Stimulated activated CD4-positive, alpha-beta T cell treated with anti-CD3 and anti-CD28 coated beads, Interleukin-1b, Interleukin-23, amount 100 ng/mL, for 48 hours (primary cell): ENCODE measurements at regions not wholly inside any gene's neighbourhood (a gene's known extent, or its start where the extent isn't known, plus 50 kb on each side); places are given as distances from the start of the nearest gene placed in this dataset.
"Not testable (repeated sequence)": the region's sequence is repeated elsewhere in the genome, so short reads cannot be mapped to it uniquely, and the experiment has no call there.

Experiments
- DNase-seq: peaks from one replicate; pipeline ENCODE4 v3.0.0-alpha.2; 2020

DNA sequence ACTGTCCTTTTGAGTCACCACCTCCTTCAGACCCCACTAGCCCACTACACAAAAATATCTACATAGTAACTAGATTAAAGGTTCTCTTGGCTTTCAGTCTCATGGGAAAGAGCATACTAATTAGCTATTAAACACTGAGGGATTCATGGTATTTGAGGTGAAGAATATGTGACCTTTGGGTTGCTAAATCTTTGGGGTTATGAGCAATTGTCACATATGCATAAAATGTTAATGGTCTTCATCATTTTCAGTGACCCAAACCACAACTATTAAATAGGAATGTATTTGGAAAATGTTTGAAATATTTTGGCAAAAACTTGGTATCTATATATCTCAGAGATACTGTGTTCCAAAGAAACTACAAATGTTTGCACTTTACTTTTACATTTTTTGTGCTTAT is 365.1 kb downstream of the MAGEB5 start:
- DNase-seq = no peak

DNA sequence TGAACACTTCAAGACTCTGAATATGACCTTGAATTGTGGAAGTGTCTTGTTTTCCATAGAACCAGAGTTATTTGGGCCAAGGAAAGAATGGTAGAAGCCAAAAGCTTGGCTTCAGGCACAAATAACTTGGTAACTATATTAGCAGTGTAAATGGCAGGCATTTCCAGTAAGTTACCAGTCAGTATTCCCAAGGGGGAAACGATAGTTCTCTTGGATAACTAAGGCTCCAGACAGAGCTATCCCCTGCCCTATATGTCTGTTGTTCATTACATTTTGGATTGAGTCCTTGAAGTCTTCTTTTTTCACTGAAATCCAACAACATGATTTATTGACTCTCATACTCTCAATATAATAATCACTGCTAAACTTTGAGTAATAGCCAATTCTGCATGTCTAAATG is 364.1 kb downstream of the MAGEB5 start:
- DNase-seq = no peak

- no peak for DNase-seq
Measured at GRCh38 chrX:26574234-26574633, 358.3 kb downstream of the MAGEB5 start.

DNA sequence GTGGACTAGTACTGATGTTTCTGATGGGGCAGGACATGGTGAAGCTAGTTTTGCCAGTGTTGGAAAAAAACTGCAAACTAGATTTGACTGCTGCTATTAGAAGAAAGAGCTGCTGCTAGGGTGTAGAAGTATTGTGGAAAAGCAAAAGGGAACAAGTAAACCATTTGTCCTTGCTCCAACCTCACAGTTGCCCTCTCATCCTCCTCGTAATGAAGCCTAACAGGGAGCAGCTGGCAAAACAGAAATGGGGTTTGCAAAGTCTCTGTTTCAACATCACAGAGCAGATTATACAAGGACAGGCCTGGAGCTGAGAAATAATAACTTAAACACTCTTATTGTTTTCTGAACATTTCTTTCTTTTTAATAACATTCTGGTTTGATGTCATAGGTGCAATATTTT is 346.2 kb downstream of the MAGEB5 start:
- DNase-seq = no peak

DNA sequence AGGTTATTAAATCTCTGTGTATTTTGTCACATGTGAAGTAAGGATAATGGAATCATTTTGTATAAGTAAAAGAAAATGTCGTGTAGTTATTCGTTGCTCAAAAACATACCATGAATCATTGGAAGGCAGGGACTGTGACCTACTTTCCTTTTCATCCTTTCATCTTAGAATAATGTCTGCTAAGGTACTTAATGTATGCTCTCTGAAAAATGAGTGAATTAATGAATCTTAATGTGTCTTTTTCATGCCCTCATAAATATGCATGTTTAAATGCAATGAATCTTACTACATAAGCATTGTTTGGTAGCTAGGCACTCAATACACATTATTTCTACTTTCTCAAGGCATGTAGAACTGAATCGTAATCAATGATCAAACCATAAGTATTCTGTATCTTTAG is 343.9 kb downstream of the MAGEB5 start:
- DNase-seq = no peak

DNA sequence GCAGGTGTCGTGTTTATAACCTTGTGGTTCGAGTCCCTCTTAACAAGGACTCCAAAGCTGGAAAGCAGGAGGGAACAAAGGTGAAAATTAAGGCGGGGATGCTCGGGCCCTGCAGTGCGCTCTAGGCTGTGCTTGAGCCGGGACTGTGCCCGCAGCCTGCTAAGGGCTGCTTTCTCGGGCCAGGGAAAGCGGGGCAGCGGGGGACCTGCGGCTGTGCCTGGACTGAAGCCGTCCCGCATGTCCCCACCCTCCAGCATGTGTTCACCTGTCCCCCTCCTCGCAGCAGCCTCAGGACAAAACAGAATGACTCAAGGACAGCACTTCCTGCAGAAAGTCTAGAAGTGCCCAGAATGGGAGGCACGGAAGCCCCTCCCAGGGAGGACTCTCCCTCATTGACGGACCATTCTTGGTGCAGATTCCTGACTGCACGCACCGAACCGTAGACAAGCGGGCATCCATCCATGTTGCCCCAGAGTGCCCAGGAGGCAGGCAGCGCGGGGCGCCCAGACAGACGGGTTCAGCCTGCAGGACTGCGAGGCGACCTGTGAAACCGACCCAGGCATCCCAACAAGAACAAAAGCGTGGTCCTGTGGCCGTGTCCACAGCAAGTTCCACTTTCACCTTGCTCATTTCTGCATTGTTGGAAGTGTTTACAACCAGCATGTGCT is 342.9 kb downstream of the MAGEB5 start:
- no peak for DNase-seq

DNA sequence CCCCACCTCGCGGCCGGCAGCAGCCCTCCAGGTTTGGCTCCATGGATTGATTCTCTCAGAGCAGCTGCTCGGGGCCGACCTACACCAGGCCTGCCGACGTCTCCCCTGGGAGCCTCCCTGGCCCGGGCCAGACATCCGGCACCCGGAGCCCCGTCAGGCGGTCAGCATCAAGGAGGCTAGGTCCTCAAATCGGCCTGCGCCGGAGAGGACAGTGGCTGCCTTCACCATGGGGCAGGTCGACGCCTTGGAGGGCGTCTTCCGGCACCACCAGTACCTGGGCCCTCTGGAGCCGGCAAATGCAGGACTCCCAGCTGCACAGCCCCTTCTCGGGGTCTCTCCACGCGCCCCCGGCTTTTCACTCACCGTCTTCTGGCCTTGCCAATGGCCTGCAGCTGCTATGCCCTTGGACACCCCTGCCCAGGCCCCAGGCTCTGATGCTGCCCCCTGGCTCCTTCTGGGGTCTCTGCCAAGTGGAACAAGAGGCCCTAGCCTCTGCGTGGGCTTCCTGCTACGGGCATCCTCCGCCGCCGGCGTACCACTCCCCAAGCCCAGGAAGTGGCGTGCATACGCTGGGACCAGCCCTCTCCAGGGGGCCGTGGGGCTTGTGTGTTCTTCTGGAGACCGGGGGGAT is 341.8 kb downstream of the MAGEB5 start:
- no peak for DNase-seq

DNA sequence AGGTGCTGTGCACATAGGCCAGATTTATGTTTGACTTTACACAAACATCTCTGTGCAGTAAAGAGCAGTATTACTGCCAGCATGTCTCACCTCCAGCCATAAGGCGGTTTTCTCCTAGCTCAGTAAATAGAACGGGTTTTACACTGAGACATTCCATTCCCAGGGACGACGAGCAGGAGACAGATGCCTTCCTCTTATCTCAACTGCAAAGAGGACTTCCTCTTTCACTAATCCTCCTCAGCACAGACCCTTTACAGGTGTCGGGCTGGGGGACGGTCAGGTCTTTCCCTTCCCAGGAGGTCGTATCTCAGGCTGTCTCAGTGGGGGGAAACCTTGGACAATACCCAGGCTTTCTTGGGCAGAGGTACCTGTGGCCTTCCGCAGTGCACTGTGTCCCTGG is 309.8 kb downstream of the MAGEB5 start:
- DNase-seq = not testable (repeated sequence)

GRCh38 chrX:26522501-26522900 is 306.5 kb downstream of the MAGEB5 start:
- no peak for DNase-seq

DNA sequence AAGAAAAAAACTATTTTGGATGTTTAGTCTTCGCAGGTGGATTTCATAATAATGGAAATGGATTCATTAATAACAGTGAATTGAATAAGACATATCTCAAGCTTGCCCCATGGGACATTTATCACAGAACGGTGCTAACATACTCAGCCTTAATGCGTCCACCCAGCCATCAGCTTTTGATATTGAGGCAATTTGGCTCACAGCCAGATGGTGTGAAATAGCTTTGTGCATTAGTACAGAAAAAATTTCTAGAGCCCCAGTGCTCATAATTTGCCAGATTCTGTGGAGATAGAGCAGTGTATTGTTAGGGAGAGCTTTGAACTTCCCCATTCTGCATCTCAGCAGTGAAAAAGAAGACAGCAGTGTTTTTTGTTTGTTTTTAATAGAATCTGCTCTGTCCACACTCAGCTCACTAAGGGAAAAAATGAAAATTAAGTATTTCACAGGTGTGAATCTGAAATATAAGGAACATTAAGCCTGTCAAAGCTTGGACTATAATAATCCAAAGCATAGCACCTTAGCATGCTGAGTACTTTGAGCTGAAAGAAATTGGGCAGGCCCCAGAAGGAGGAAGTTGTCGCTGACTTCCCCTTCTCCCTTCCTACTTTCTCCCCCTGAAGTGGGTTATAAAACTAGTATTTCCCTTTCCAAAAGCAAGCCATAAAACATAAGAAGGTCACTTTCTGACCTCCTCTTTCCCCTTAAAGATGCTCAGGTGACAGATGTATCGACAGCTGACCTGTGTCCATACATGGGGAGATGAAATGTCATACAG is 295.8 kb downstream of the MAGEB5 start:
- DNase-seq = no peak

DNA sequence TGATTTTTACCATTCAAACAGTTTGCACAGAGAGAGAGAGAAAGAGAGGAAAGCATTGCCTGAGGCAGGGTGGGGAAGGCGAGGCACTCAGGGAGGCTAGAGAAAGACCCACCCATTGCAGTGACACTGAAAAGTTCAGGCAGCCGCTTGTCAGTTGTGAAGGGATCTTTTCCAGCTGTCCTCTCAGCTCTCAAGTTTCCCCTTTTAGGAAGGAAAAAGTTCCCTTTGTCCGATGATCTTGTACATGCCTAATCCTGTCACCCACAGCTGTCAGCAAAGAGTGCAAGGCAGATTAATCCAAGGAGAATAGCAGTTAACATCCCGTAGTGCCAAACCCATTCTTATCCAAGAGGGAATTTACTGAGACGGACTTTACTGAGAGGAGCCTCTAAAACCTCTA is 255.0 kb downstream of the MAGEB5 start:
- DNase-seq = no peak

- DNase-seq = no peak
Measured at GRCh38 chrX:26466387-26466786, 250.4 kb downstream of the MAGEB5 start.

GRCh38 chrX:26445288-26445687 is 229.3 kb downstream of the MAGEB5 start:
- no peak for DNase-seq

DNA sequence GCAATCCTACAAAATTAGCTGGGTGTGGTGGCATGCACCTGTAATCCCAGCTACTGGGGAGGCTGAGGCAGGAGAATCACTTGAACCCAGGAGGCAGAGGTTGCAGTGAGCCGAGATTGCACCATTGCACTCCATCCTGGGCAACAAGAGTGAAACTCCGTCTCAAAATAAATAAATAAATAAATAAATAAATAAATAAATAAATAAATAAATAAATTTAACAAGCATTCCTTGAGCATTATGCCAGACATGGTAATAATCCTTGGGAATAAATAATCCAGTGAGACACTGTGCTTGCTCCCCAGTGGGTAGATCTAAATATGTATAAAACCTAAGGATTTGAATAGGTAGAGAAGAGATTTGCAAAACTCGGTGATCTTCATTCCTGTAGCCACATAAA is 228.4 kb downstream of the MAGEB5 start:
- DNase-seq = not testable (repeated sequence)

DNA sequence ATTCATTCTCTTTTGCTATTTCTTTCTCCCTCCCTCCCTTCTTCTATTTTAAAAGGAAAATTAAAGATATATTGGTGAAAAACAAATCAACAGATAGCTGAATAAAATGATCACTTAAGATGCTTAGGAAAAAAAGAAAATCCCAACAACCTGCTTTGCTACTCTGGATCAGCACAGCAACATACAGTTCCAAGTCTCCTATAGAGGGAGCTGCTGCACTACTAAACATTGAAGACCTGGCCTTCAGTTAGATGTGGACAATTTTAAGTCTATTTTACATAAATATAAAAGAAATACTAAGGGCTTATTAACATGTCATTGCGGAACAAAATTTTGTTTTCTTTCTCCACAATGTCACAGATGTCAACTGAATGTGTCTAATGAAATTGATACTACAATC is 226.4 kb downstream of the MAGEB5 start:
- DNase-seq = no peak

- DNase-seq = no peak
Measured at GRCh38 chrX:26414534-26414933, 198.6 kb downstream of the MAGEB5 start.

DNA sequence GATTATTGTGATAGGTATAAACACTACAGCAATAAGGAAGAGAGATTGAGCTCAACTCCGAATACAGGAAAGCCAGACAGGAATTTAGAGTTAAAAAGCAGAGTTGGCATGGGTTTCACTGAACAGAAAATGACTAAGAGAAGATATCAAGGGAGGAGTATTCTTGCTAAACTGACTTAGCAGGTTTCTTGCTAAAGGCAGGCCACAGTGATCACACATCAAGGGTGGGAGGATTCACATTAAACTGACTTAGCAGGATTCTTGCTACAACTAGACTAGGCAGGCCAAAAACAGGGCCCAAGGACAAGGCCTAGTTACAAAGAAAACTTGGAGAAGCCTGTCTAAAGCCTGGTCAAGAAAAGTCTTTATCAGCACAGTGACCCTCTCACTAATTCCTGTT is 195.1 kb downstream of the MAGEB5 start:
- DNase-seq = no peak

DNA sequence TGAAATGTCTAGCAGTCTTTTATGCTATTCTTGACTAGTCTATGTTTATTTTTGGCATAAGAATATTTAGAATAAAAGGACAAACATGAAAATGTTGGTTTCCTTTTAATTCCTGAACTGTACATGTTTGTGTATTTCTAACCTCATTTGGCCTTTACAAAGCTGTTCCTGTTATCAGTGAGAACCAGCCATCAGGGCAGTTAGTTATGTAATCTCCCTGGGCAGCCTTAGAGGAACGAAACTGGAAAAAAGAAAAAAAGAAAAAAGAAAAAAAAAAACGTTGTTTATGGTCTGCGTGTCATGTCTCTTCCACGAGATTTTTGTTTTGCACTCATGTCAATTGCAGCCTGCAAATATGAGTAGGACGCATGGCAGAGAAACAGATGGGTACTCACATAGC is 193.7 kb downstream of the MAGEB5 start:
- no peak for DNase-seq

GRCh38 chrX:26387906-26388305 is 171.9 kb downstream of the MAGEB5 start:
- no peak for DNase-seq

GRCh38 chrX:26376037-26376708 is 160.2 kb downstream of the MAGEB5 start:
- no peak for DNase-seq

GRCh38 chrX:26375346-26375745 is 159.4 kb downstream of the MAGEB5 start:
- DNase-seq = no peak

DNA sequence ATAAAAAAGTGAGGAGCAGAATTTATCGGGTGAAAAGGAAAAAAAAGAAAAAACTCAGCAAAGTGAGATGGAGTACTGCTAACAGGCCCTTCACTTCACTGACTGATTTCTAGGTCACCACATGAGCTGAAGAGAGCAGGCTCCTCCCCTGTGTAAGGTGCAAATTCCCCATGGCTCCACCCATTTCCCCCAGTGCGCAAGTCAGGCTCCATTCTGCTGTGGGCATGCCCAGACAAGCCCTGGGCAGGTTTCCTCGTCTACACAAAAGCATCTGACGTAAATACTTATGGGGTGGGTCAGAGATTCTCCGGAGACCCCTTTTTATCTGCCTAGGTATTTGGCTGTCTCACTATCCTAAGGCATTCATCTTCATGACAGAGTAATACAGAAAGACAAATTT is 157.9 kb downstream of the MAGEB5 start:
- DNase-seq = no peak

- DNase-seq = no peak
Measured at GRCh38 chrX:26352891-26353430, 137.0 kb downstream of the MAGEB5 start.
